GM18519 (cell line): ENCODE measurements at regions not wholly inside any gene's neighbourhood (a gene's known extent, or its start where the extent isn't known, plus 50 kb on each side); places are given as distances from the start of the nearest gene placed in this dataset.

Experiments used
- ATAC-seq: cut with Tn5 transposase; IDR thresholded peaks from one replicate; pipeline ENCODE4 v1.9.1; 2021; ENCODE audit warnings: mild to moderate bottlenecking, moderate library complexity; ENCODE audit not compliant: unreplicated experiment, low FRiP score

DNA sequence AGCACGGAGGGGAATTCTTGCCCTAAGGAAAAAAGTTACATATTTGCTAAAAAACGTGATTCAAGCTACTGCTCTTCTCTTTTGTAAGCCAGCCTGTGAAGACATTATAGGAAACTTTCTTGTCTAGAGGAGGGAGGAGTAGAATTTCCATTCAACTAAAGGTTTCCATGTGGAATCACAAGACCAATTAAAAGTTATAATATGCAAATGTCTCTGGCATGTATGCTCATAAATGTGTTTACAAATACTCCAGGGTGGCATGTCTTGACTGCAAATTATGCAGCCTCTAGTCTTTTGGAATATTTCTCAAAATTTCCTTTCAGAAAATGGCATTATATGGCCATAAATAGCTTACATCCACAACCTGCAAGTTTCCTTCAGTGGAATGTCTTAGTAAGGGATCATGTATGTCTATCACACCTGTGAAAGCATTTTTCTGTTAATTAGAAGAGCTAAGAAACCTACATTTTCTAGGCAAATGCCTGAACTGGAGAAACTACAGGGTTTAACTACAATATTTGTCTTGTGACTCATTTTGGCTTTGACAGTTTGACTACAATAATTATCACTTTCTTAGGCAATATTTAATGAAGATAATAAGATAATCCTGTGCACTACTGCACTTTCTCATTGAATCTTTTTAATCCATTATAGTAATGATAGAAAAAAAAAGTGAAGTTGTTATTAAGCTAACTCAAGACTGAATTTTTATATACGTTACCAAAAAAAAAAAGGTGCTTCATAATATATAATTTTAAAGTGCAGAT, 111.1 kb upstream of the C10orf90 start:
- ATAC-seq: no peak

DNA sequence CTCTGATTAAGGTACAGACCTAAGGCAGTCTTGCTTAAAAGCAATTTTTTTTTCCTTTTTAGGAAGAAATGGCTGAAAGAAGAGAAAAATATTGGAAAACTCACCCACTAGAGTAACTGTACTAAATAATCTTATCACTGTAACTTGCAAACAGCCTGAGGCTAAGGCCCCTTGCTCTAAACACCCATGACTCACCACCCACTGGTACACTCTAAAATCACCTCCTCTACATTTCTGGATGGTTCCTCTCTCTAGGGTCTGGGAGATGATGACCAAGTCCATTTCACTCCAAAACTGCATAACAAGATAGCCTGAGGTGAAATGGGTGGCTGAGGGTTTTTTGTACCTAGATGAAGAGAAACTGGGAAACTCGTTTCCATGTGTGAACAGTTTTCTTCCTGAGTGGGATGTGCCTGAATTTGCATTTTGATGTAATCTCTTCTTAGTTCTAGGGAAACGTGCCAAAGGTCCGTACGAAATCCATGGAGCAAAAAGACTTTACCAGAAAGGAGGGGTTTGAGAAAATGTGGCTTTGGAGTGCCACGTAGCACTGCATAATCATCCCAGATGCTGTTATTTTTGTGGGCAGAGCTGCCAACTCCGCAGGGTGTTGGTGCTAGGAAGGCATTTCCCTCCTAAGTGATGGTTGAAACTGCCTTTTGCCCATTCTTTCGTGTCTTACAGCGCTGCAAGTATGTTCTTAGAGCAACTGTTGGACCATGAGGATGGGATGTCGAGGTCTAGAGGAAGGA, 113.5 kb upstream of the C10orf90 start:
- ATAC-seq: no peak

DNA sequence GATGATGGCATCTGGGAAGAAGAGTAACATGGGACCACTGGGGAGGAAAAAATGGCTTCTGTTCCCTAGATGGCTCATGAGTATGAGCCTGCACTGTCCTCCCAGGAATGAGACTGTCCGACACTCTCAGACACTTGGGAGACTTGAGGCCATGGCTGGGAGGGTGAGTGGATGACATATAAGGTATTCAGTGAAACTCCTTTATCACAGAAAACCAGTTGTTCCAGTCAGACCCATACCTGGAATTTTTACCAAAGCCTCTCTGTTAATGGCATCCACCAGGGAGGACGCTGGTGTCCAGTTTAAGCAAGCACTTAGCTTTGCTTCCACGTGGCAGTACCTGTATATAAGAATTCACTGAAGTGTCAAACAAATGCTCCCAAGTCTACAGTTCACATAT, 116.7 kb upstream of the C10orf90 start:
- ATAC-seq: no peak

DNA sequence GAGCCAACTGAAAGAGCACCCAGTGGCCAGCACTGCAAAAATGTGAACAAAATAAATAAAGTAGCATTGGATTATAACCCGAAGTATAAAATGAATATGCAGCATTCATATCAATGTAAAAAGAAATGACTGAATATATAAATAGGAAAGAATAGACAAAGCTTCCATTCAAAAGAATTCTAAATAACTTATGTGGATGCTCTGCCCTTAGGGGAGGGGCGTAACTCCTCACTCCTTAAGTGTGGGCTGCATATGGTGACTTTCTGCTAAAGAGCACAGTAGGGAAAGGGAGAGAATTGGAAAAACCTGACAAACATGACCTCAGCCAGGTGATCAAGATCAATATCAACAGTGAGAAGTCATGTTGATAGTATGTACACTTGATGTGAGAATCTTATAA, 109.9 kb upstream of the DOCK1 start:
- ATAC-seq: no peak

DNA sequence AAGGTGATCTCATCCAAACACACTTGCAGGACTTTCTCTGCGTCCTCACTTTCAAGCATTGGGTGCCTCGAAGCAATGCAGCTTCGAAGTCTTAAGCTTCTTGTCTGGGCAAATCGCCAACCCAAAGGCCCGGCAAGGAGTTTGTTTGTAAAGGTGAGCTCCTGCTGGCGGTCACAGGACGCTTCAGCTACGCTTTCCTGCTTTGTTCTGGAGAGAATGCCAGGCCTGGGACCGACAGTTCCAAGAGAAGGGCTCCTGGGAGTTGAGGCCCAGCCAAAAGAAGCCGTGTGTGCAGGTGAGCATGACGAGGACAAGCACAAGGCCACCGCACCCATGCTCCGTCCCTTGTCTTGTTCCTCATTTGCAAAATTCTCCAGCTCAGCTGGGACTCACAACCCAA, 106.6 kb upstream of the DOCK1 start:
- ATAC-seq: no peak

DNA sequence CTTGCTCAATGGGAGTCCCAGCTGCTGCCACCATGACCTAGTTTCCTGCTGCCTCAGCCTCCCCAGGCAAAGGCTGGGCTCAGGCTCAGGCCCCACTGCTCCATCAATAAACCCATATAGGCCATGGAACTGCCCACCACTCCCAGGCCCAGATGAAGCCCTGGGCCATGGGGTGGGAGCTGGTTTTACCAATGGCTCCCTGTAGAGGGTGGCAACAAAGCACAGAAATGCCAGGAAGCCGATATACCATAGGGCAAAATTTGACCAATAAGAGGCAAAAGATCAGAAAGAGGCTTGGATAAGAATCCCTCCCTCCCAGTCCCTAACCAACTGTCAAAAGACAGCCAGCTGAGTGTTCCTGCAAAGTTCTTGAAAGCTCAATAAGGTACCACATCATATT, 101.8 kb upstream of the DOCK1 start:
- no peak for ATAC-seq

DNA sequence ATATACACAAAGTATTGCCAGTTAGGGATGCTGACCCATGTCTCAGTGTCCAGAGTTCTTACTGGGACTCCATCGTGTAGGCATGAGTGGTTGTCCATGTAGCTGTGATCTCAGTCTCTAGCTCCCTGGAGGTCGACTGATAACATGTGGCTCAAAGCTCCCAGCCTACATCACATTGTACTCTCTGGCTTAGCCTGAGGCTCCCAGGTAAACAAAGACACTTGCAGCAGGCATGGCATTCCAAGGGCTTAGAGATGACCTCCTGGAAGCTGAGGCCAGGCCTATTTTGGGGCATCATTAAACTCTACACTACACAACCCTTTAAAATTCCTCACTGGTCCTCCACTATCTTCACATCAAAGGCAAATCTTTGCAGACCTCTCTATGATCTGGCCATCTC, 100.8 kb upstream of the DOCK1 start:
- no peak for ATAC-seq

DNA sequence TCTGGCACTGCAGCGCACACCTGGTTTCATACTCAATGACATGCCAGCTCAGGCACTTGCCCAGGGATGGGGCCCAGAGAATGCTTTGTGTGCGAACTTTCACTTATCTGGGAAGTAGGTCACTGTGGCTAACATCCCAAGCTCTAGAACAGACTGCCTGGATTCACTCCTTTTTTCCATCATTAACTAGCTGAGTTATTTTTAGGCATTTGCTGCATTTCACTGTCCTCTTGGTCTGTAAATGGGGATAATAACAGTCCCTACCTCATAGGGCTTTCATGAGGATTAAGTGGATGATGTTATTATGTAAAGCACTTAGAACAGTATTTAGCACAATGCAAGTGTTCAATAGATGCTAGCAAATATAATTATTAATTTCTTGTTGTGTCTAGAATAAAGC, 98.7 kb upstream of the DOCK1 start:
- ATAC-seq: no peak

DNA sequence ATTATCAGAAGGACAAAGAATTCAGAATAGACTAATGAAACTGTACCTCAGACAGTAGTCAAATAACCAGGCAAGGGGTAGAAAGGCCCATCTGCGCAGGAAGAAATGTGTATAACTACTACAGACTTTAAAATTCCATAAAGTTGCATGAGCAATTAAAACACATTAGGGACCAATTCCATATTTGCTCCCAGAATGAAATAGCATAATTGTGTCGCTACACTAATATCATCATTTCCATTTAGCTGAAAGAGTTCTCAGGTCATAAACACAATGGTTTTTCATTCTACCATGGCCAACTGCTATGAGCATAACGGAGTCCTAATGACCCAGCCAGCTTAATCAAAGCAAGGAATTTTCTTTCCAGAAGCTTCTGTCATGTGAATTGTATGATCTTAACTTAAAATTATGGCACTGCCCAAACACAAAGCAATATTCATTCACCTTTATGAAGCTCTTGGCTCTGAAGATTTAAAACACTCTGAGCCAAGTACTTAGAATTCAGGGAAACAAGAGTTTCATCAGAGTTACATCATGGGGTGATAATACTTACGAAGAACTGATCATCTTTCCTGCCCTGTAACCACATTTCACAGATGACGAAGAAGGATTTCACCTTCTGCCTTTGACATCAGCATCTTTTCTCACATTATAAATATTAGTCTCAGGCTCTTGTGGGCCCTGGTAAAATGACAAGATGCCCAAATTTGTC, 98.1 kb upstream of the DOCK1 start:
- ATAC-seq: no peak

DNA sequence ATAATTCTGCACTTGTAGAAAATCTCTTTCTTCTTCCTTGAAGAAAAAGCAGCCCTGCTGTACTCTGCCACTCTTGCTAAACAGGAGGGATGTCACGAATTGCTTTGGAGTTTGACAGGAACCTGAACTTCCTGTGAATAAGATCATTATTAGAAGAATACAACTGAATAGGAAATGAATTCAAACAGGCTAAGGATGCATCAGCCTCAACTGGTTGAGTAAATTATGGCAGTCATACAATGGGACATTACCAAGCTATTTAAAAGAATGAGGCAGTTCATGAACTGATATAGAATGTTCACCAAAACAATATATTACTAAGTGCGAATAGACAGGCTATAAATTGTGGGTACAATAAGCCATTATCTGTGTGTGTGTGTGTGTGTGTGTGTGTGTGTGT, 97.1 kb upstream of the DOCK1 start:
- ATAC-seq: no peak

DNA sequence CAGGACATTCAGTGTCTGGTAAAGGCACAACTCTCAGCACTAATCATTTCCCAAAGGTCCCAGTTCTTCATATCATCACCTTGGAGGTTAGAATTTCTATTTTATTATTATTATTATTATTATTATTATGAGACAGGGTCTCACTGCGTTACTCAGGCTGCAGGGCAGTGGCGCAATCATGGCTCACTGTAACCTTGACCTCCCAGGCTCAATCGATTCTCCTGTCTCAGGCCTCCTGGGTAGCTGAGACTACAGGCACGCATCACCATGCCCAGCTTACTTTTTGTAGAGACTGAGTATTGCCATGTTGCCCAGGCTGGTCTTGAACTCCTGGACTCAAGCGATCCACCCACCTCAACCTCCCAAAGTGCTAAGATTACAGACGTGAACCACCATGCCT, 91.8 kb upstream of the DOCK1 start:
- no peak for ATAC-seq

DNA sequence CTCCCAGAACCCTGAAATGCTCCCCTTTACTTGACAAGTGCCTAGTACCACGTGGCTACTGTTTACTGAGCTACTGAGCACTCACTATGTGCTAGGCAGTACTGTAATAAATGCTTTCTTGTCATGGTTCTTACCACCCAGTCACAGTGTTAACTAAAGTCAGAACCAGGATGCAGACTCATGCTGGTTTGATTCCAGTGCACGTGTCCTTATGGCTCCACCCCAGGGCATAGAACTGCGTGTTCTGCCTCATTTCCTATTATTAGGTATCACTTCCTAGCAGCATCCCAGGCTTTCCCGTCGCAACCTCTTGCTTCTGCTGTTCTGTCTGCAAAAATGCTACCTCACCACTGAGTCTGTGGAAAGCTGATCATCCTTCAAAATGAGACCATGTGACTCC, 71.7 kb upstream of the DOCK1 start:
- ATAC-seq: no peak

DNA sequence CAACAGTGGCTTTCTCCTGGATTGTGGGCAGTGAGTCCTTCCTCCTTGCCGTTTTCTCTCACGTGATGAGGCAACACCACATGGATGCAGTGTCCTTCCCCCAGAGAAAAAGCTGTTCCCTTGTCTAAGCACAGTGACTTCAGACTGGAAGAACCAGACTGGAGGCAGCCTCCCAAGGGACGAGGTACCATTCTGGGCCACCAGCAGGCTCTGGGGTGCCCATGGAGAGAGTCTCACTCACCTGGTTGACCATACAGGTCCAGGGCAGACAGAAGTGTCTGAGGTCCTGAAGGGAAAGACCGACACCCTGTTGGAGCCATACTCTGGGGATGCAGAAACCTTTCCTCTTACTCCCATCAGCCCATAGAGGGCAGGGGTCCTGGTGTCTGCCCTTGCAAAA, 69.2 kb upstream of the DOCK1 start:
- no peak for ATAC-seq

DNA sequence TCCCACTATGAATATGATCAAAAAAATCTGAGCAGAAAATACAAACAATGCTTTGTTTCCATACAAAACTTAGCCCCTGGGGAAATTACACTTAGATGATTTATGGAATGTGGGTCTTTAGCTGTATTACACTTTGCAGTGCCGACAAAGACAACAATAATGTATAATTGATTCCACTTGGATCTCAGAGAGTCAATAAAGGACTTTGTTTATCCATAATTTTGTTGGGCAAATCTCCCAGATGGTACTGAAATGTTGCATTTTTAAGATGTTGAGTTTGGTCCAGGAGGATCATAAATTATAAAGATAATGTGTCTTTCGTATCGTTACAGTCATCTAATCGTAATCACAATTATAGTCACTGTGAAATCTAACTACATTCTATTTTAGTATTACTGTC, 66.9 kb upstream of the DOCK1 start:
- no peak for ATAC-seq

DNA sequence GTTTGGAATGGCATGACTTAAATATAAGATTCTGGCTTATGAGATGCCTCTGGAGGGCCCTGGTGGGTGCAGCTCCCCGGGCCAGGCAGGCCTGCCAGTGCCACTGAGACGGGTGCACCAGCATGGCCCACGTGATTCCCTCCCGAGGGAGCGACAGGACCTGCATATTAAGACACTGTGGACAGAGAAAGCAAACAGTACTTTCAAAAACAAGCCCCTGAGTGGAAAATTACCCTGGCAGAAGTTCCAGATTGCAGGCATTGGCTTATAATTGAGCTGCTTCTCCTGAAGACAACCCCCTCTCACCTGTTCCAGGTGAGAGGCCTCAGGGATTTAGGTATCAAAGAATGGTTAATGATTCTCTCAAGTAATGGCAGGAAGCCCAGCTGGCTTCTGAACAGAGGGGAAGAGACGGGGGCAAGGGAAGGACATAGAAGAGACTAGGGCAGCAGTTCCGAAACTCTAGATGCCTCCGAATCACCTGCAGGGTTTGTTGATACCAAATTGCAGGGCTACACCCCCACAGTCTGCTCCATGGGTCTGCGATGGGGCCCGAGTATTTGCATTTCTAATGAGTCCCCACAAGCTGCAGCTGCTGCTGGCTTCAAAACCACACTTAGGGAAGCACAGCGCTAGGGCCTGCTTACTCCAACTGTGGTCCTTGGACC, 66.0 kb upstream of the DOCK1 start:
- ATAC-seq: no peak

DNA sequence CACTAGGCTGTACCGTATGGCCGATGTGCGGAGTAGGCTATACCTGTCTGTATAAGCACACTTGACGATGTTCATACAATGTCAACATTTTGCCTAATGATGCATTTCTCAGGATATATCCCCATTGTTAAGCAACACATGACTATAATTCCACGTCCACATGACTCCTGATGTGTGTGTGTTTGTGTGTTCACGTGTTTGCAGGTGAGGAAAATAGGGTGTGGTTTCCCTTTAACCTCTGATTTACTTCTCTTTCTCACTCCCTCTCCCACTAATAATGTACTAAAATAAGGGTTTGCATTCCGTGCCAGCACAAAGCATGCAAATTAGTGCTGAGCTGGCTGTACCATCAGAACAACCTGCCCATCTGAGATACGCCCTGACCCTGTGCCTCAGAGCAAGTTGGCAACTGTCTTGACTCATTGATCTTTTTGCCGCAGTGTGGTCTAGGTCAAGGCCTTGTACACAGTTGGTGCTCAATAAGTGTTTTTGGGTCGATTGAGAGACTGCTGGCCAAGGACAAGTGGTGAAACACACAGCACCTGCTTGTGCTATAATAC, 64.6 kb upstream of the DOCK1 start:
- no peak for ATAC-seq

DNA sequence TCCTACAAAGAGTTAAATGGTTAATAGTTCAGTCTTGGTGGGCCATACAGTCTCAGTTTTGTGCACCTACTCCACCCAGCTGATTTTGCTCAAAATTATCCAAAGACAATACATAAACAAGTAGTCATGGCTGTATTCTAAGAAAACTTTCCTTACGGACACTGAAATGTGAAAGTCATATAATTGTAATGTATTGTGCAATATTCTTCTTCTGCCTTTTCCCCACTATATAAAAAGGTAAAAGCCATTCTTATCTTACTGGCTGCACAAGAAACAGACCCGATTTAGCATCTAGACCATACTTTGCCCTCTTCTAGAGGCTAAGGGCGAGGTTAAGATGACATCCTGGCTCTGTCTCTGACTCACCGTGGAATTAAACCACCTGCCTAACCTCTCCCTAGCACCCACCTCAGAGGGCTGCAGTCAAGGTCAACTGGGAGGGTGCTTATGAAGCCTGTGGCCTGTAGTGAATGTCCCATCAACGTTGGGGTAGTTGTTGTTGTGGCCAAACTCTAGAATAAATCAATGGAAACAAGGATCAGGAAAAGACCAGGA, 63.8 kb upstream of the DOCK1 start:
- ATAC-seq: no peak

DNA sequence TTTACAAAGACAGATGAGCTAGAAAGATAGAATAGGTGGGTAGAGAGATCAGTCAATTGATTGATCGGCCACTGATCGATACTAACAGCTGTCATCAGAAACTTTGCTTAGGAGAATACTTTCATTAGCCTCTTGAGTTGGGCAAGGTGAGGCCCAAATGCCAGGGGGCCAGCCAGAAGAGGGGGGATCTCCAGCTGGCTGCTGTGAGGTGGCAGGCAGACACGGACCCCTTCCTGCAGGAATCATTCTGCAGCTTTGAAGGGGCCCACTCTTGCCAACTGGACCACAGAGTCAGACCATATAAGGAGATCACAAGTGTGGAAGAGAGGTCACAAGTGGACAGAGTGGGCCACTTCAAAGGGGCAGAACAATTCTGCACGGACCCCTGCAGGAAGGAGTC, 62.9 kb upstream of the DOCK1 start:
- no peak for ATAC-seq

DNA sequence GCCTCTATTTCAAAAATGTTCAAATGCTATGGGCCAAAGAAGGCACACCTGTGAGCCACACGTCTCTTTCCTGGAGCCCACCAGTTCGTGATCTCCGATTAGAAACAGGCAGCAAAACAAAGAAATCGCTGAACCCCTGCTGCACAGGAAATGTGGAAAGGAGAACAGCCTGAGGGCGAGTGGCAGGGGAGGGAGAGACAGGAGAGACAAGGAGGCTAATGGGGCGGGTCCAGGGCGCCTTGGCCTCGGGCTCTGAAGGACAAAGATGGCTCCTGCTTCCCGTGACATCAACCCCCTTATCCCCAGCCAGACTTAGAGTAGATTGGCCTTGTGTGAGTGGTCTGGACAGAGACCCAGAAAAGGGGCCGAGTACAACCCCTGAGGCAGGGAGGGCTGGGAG, 62.4 kb upstream of the DOCK1 start:
- no peak for ATAC-seq

DNA sequence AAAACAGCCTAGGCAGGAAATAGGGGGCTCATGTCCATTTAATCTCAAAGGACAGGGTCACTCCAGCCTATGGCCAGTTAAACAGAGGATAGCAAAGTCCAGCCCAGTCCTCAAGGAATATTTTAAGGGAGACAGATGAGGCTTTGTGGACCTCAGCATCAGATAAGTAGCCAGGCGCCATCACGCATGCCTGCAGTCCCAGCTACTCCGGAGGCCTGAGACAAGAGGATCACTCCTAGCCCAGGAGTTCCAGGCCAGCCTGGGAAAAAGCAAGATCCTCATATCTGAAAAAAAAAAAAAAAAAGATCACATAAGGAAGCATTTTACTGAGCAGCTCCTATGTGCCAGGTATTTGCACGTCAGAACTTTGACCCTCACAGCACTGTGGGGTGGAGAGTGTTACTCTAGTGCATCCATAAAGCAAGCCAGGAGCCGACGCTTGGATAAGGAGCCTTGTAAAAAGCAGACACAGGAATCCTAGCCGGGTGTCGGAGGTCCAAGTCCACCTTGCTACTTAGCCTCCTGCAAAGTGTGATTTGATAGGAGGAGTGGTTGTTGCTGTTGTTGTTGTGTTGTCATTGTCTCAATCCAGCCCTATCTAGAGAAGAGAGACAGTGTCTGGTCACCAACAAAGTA, 61.8 kb upstream of the DOCK1 start:
- no peak for ATAC-seq
